HepG2 (cell line): ENCODE measurements at regions not wholly inside any gene's neighbourhood (a gene's known extent, or its start where the extent isn't known, plus 50 kb on each side); places are given as distances from the start of the nearest gene placed in this dataset.

Experiments
- ATAC-seq: fragments of 200-7000 bp; cut with Tn5 transposase; 3 replicates; pipeline ENCODE4 v1.9.1; 2020; ENCODE audit warnings: mild to moderate bottlenecking, moderate library complexity
- BruUV-seq: library from RNA; stranded (reverse); fragments of 400-500 nt; replicated peaks from 2 replicates; lab custom pipeline; 2021; lab: Mats Ljungman, UMichigan
- CTCF ChIA-PET: fragments of 300-600 bp; formaldehyde crosslinking; extraction: SDS; loops from one replicate; lab custom pipeline; 2021; ENCODE audit warnings: low total read pairs, inconsistent platforms, low intra/inter-chr PET ratio; lab: Yijun Ruan, JAX
- POLR2A ChIA-PET: fragments of 350-600 bp; sonication (Branson Sonifier 250); formaldehyde crosslinking; loops from one replicate; lab custom pipeline; 2020; ENCODE audit warnings: antibody characterized with exemption, inconsistent platforms; lab: Yijun Ruan, JAX
- DNase-seq: peaks from one replicate; pipeline ENCODE4 v3.0.0-alpha.2; 2015; ENCODE audit warnings: low spot score
- FAIRE-seq: peaks from 3 replicates; lab custom pipeline; 2011; peaks lifted over from hg19 to GRCh38; lab: Jason Lieb, UNC
- H2AFZ ChIP-seq: one replicate; pipeline ENCODE4 v1.6.1; 2011; ENCODE audit warnings: low read length, inconsistent platforms
- H3K27ac ChIP-seq: fragments of 300-600 bp; 3 replicates; pipeline ENCODE4 v1.8.0; 2011; ENCODE audit warnings: mixed run types, mild to moderate bottlenecking, mixed read lengths, low read length, inconsistent platforms; ENCODE audit not compliant: insufficient read depth; ENCODE audit errors: extremely low read length
- H3K27me3 ChIP-seq, 2 experiments: fragments of 200-600 bp in 1 of 2; 2 replicates in 1 of 2; 3 replicates in 1 of 2; pipeline versions ENCODE4 v1.6.0 to v1.8.0; 2011; ENCODE audit warnings: low read length in 2 of 2, mild to moderate bottlenecking in 2 of 2, moderate library complexity in 2 of 2, inconsistent platforms in 1 of 2; ENCODE audit not compliant: insufficient read depth in 2 of 2, control insufficient read depth in 1 of 2
- H3K36me3 ChIP-seq, 2 experiments: fragments of 200-600 bp in 1 of 2; replicated peaks in 1 of 2; 2 replicates in 1 of 2; 3 replicates in 1 of 2; pipeline versions ENCODE4 v1.5.1 to v1.8.0; 2011; ENCODE audit warnings: low read length in 2 of 2, inconsistent platforms in 1 of 2; ENCODE audit not compliant: insufficient read depth in 2 of 2, control insufficient read depth in 1 of 2
- H3K4me1 ChIP-seq: 2 replicates; pipeline ENCODE4 v1.5.1; 2012; ENCODE audit warnings: low read length, inconsistent platforms; ENCODE audit not compliant: insufficient read depth
- H3K4me2 ChIP-seq: 2 replicates; pipeline ENCODE4 v1.6.0; 2011; ENCODE audit warnings: low read depth, low read length, inconsistent platforms
- H3K4me3 ChIP-seq, 3 experiments: fragments of 200-600 bp in 1 of 3; sonication (generic), shearing (Covaris generic) in 1 of 3; replicated peaks in 1 of 3; 2 replicates each; pipeline ENCODE4 v1.5.1; 2011 to 2016; ENCODE audit warnings: low read length in 3 of 3, inconsistent platforms in 2 of 3, low read depth in 2 of 3, mild to moderate bottlenecking in 2 of 3, control low read depth in 1 of 3, mixed read lengths in 1 of 3; ENCODE audit not compliant: insufficient read depth in 1 of 3
- H3K79me2 ChIP-seq: one replicate; pipeline ENCODE4 v1.6.1; 2011; ENCODE audit warnings: low read length, inconsistent platforms; ENCODE audit not compliant: insufficient read depth
- H3K9ac ChIP-seq: 2 replicates; pipeline ENCODE4 v1.6.0; 2011; ENCODE audit warnings: mild to moderate bottlenecking, low read depth, low read length, inconsistent platforms; ENCODE audit not compliant: insufficient read depth
- H3K9me3 ChIP-seq: 2 replicates; pipeline ENCODE4 v1.5.1; 2012; ENCODE audit warnings: mild to moderate bottlenecking, low read length
- H4K20me1 ChIP-seq: 2 replicates; pipeline ENCODE4 v1.6.0; 2011; ENCODE audit warnings: inconsistent platforms, mild to moderate bottlenecking, low read length, moderate library complexity; ENCODE audit not compliant: insufficient read depth
- CCAR2 ChIP-seq: fragments of 200-400 bp; formaldehyde crosslinking; optimal IDR thresholded peaks from 2 replicates; pipeline ENCODE3; 2018; ENCODE audit warnings: low read depth, mild to moderate bottlenecking, low read length, moderate library complexity
- CCDC6 ChIP-seq: sonication (generic); formaldehyde crosslinking; IDR thresholded peaks from 2 replicates; pipeline ENCODE4 v1.8.1; 2022; ENCODE audit warnings: mild to moderate bottlenecking, missing genetic modification reagents, moderate library complexity
- KDM6A ChIP-seq: IDR thresholded peaks from 2 replicates; pipeline ENCODE4 v1.6.1; 2016; ENCODE audit warnings: low read depth
- MAFF ChIP-seq: IDR thresholded peaks from 2 replicates; pipeline ENCODE4 v1.6.1; 2011; ENCODE audit warnings: low read depth, low read length, improper control_type of control experiment
- NFIB ChIP-seq: sonication (generic); formaldehyde crosslinking; IDR thresholded peaks from 2 replicates; pipeline ENCODE4 v1.9.0; 2021; ENCODE audit warnings: missing genetic modification reagents, mild to moderate bottlenecking, borderline replicate concordance
- THAP8 ChIP-seq: sonication (generic); formaldehyde crosslinking; IDR thresholded peaks from 2 replicates; pipeline ENCODE4 v1.5.1; 2020; ENCODE audit warnings: missing genetic modification reagents, mild to moderate bottlenecking, borderline replicate concordance
- ZBTB26 ChIP-seq: IDR thresholded peaks from 2 replicates; pipeline ENCODE4 v1.6.1; 2016; ENCODE audit warnings: missing compliant biosample characterization, missing genetic modification reagents, borderline replicate concordance
- ZNF207 ChIP-seq: fragments of 450-650 bp; IDR thresholded peaks from 2 replicates; pipeline ENCODE4 v1.6.1; 2016; ENCODE audit warnings: antibody characterized with exemption, borderline replicate concordance
- ZNF687 ChIP-seq: sonication (generic); formaldehyde crosslinking; IDR thresholded peaks from 2 replicates; pipeline ENCODE4 v1.5.1; 2020; ENCODE audit warnings: mild to moderate bottlenecking, missing genetic modification reagents, moderate library complexity
- ZNF878 ChIP-seq: sonication (generic); formaldehyde crosslinking; IDR thresholded peaks from 2 replicates; pipeline ENCODE4 v1.8.1; 2023; ENCODE audit warnings: mild to moderate bottlenecking, missing genetic modification reagents, moderate library complexity
- WGBS: methylation state at CpG from one replicate; pipeline ENCODE4 v1.1.6; 2017; ENCODE audit warnings: low lambda C conversion rate; 5-methylcytosine and 5-hydroxymethylcytosine counted together
- in situ Hi-C: cut with HindIII; loops from 2 replicates; pipeline ENCODE4 v1.10.0; 2017; ENCODE audit warnings: low pct_unique_long_range_greater_than_20kb; ENCODE audit not compliant: extremely low pct_ligation_motif_present
- intact Hi-C: fragments of 100-400 bp; cut with micrococcal nuclease; formaldehyde crosslinking; loops from one replicate; pipeline ENCODE4 v1.10.0; 2022; ENCODE audit not compliant: unreplicated experiment

- no TSS peak for BruUV-seq
- 1% methylated on average over 4 of the region's 4 CpGs for WGBS
Observed at GRCh38 chrX:36609616-36610585, 398.3 kb upstream of the FAM47C start.

More at GRCh38 chrX:36609616-36610585, 398.3 kb upstream of the FAM47C start:
- Histone ChIP-seq H3K4me1 (no peaks in the 10 kb centered on the region), H3K27me3 (no peaks in the 10 kb centered on the region), H3K4me3 (no peak overlapping the region), H3K9ac (no peak overlapping the region)
- FAIRE-seq (no peak), DNase-seq (no peak)
- intact Hi-C loops = no loop called here
- TF ChIP-seq KDM6A (CRISPR knock-in tag) (no peak), ZNF878 (CRISPR knock-in tag) (no peak), MAFF (no peak), CCDC6 (CRISPR knock-in tag) (no peak), CCAR2 (no peak), ZNF207 (no peak), THAP8 (CRISPR knock-in tag) (no peak), ZBTB26 (CRISPR knock-in tag) (no peak), ZNF687 (CRISPR knock-in tag) (no peak), NFIB (CRISPR knock-in tag) (no peak)
- TF ChIP-seq, all 625 proteins: peak for 0
- no peaks in the 10 kb centered on the region for H3K79me2 ChIP-seq
- peaks cover 12% of the 10 kb centered on the region for H3K9me3 ChIP-seq
- ATAC-seq = no peak
- in situ Hi-C loops = no loop called here
- H3K36me3 ChIP-seq = no peaks in the 10 kb centered on the region
- no peak overlapping the region for H3K27ac ChIP-seq
- no peak overlapping the region for H2AFZ ChIP-seq
- no peaks in the 10 kb centered on the region for H4K20me1 ChIP-seq
- CTCF ChIA-PET = no interaction called here
- POLR2A ChIA-PET = no interaction called here
- no peak overlapping the region for H3K4me2 ChIP-seq
